DMS114 treated with DMSO at 0.1 percent for 48 hours (cell line): ENCODE measurements at regions not wholly inside any gene's neighbourhood (a gene's known extent, or its start where the extent isn't known, plus 50 kb on each side); places are given as distances from the start of the nearest gene placed in this dataset.

ENCODE experiments used
- DNase-seq: peaks from one replicate; lab custom pipeline; 2025; ENCODE audit not compliant: unreplicated experiment; lab: John Stamatoyannopoulos, UW

- no peak for DNase-seq
Observed at GRCh38 chr22:49052023-49052538, 775.6 kb downstream of the BRD1 start.

- no peak for DNase-seq
Observed at GRCh38 chr22:49051491-49052022, 776.1 kb downstream of the BRD1 start.

GRCh38 chr22:49049691-49050090 is 778.0 kb downstream of the BRD1 start:
- DNase-seq: no peak

- DNase-seq: no peak
Observed at GRCh38 chr22:49048591-49048990, 779.1 kb downstream of the BRD1 start.

GRCh38 chr22:49047447-49047846 is 780.2 kb downstream of the BRD1 start:
- DNase-seq: no peak

GRCh38 chr22:49046546-49047361 is 780.9 kb downstream of the BRD1 start:
- peak; percentile 19 for DNase-seq

GRCh38 chr22:49046000-49046545 is 781.6 kb downstream of the BRD1 start:
- no peak for DNase-seq

- no peak for DNase-seq
Observed at GRCh38 chr22:49045276-49045675, 782.4 kb downstream of the BRD1 start.

GRCh38 chr22:49044776-49045175 is 782.9 kb downstream of the BRD1 start:
- no peak for DNase-seq

- no peak for DNase-seq
Observed at GRCh38 chr22:49044091-49044490, 783.6 kb downstream of the BRD1 start.

GRCh38 chr22:49042877-49043859 is 784.5 kb downstream of the BRD1 start:
- no peak for DNase-seq

GRCh38 chr22:49042066-49042465 is 785.6 kb downstream of the BRD1 start:
- no peak for DNase-seq

- DNase-seq: no peak
Observed at GRCh38 chr22:49040754-49041467, 786.8 kb downstream of the BRD1 start.

GRCh38 chr22:49040111-49040510 is 787.6 kb downstream of the BRD1 start:
- no peak for DNase-seq

GRCh38 chr22:49039625-49040024 is 788.0 kb downstream of the BRD1 start:
- DNase-seq: no peak

GRCh38 chr22:49037701-49038245 is 789.9 kb downstream of the BRD1 start:
- no peak for DNase-seq

- no peak for DNase-seq
Observed at GRCh38 chr22:49036513-49036912, 791.2 kb downstream of the BRD1 start.

GRCh38 chr22:49035818-49036457 is 791.7 kb downstream of the BRD1 start:
- no peak for DNase-seq
